Type B pancreatic cell (in vitro differentiated cells): ENCODE measurements at regions not wholly inside any gene's neighbourhood (a gene's known extent, or its start where the extent isn't known, plus 50 kb on each side); places are given as distances from the start of the nearest gene placed in this dataset.

Source experiments
- DNase-seq: peaks from one replicate; pipeline ENCODE4 v3.0.0; 2021; ENCODE audit warnings: mixed read lengths; ENCODE audit not compliant: unreplicated experiment; ENCODE audit errors: extremely low spot score
- H3K27ac Mint-ChIP-seq: 2 replicates; pipeline ENCODE4 v1.8.0; 2021; ENCODE audit warnings: mild to moderate bottlenecking, mixed read lengths
- H3K27me3 Mint-ChIP-seq: 2 replicates; pipeline ENCODE4 v1.8.0; 2021; ENCODE audit warnings: mixed read lengths
- H3K36me3 Mint-ChIP-seq: 2 replicates; pipeline ENCODE4 v1.8.0; 2021; ENCODE audit warnings: mixed read lengths
- H3K4me1 Mint-ChIP-seq: one replicate; pipeline ENCODE4 v1.8.0; 2021; ENCODE audit warnings: mixed read lengths; ENCODE audit not compliant: unreplicated experiment
- H3K4me3 Mint-ChIP-seq: 2 replicates; pipeline ENCODE4 v1.8.0; 2021; ENCODE audit warnings: mild to moderate bottlenecking, mixed read lengths
- H3K9me3 Mint-ChIP-seq: 2 replicates; pipeline ENCODE4 v1.8.0; 2021; ENCODE audit warnings: mixed read lengths
- CTCF ChIP-seq: fragments of 200-600 bp; sonication (generic); conservative IDR thresholded peaks from 2 replicates; pipeline ENCODE4 v1.5.0; 2021; ENCODE audit warnings: antibody characterized with exemption, mild to moderate bottlenecking

- Mint-ChIP-seq H3K4me1 (no peaks in the 10 kb centered on the region), H3K9me3 (peaks cover 9% of the 10 kb centered on the region), H3K4me3 (no peak overlapping the region), H3K27me3 (no peaks in the 10 kb centered on the region), H3K27ac (no peak overlapping the region), H3K36me3 (no peaks in the 10 kb centered on the region)
- DNase-seq, result no peak
- no peak for TF ChIP-seq CTCF
Observed at GRCh38 chr5:57653636-57654290, 171.2 kb upstream of the ACTBL2 start.

- Mint-ChIP-seq H3K36me3 (no peaks in the 10 kb centered on the region), H3K4me3 (no peak overlapping the region), H3K27me3 (no peaks in the 10 kb centered on the region), H3K27ac (no peak overlapping the region), H3K4me1 (no peaks in the 10 kb centered on the region), H3K9me3 (peaks cover 8% of the 10 kb centered on the region)
- TF ChIP-seq CTCF, result no peak
- no peak for DNase-seq
Observed at GRCh38 chr5:57651127-57651526, 168.5 kb upstream of the ACTBL2 start.

GRCh38 chr5:57650360-57651069, 167.9 kb upstream of the ACTBL2 start:
- Mint-ChIP-seq H3K27me3 (no peaks in the 10 kb centered on the region), H3K36me3 (no peaks in the 10 kb centered on the region), H3K4me1 (no peaks in the 10 kb centered on the region), H3K27ac (no peak overlapping the region), H3K9me3 (peaks cover 8% of the 10 kb centered on the region), H3K4me3 (no peak overlapping the region)
- peak; percentile 75 for TF ChIP-seq CTCF
- no peak for DNase-seq

GRCh38 chr5:57642698-57643097, 160.1 kb upstream of the ACTBL2 start:
- DNase-seq, result no peak
- no peak overlapping the region for H3K4me3 Mint-ChIP-seq
- no peaks in the 10 kb centered on the region for H3K4me1 Mint-ChIP-seq
- TF ChIP-seq CTCF, result no peak
- peaks cover 11% of the 10 kb centered on the region for H3K27me3 Mint-ChIP-seq
- no peaks in the 10 kb centered on the region for H3K36me3 Mint-ChIP-seq
- no peak overlapping the region for H3K27ac Mint-ChIP-seq
- peaks cover 4% of the 10 kb centered on the region for H3K9me3 Mint-ChIP-seq

- H3K9me3 Mint-ChIP-seq, result no peaks in the 10 kb centered on the region
- H3K36me3 Mint-ChIP-seq, result no peaks in the 10 kb centered on the region
- H3K27me3 Mint-ChIP-seq, result peaks cover 11% of the 10 kb centered on the region
- H3K4me3 Mint-ChIP-seq, result no peak overlapping the region
- no peak overlapping the region for H3K27ac Mint-ChIP-seq
- no peak for DNase-seq
- no peak for TF ChIP-seq CTCF
- H3K4me1 Mint-ChIP-seq, result no peaks in the 10 kb centered on the region
Observed at GRCh38 chr5:57642066-57642465, 159.5 kb upstream of the ACTBL2 start.
